GM12865 (cell line): ENCODE measurements at regions not wholly inside any gene's neighbourhood (a gene's known extent, or its start where the extent isn't known, plus 50 kb on each side); places are given as distances from the start of the nearest gene placed in this dataset.

Experiments used
- DNase-seq: peaks from one replicate; pipeline ENCODE4 v3.0.0; 2010; ENCODE audit warnings: low read depth
- H3K4me3 ChIP-seq: 2 replicates; pipeline ENCODE4 v1.5.1; 2011; ENCODE audit warnings: mild to moderate bottlenecking, low read depth, low read length, control low read depth
- TF ChIP-seq, protein P1 (sequence below): IDR thresholded peaks from 2 replicates; pipeline ENCODE4 v1.5.1; 2011; ENCODE audit warnings: low read length, control low read depth, low read depth, inconsistent platforms; ENCODE audit not compliant: insufficient read depth; ENCODE audit errors: missing control alignments

DNA sequence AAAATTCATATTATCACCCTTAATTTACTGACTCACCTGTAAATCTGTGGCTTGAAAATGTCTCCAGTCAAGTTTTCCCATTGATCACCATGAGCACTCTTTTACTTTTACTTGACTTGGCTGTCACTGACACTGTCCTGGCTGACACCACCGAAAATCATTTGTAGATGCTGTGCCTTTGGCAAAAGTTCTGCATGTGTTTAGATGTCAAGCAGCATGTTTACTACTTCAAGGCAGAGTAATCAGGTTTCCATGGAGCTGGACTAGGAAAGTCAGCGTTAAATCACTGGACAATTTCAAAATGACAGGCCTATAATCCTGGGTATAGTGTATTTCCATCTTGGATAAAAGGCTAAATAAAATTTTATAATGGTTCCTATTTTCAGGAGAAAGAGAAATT lies 1530.6 kb upstream of the CDH6 start:
- no peak overlapping the region for H3K4me3 ChIP-seq
- TF ChIP-seq, protein P1, sequence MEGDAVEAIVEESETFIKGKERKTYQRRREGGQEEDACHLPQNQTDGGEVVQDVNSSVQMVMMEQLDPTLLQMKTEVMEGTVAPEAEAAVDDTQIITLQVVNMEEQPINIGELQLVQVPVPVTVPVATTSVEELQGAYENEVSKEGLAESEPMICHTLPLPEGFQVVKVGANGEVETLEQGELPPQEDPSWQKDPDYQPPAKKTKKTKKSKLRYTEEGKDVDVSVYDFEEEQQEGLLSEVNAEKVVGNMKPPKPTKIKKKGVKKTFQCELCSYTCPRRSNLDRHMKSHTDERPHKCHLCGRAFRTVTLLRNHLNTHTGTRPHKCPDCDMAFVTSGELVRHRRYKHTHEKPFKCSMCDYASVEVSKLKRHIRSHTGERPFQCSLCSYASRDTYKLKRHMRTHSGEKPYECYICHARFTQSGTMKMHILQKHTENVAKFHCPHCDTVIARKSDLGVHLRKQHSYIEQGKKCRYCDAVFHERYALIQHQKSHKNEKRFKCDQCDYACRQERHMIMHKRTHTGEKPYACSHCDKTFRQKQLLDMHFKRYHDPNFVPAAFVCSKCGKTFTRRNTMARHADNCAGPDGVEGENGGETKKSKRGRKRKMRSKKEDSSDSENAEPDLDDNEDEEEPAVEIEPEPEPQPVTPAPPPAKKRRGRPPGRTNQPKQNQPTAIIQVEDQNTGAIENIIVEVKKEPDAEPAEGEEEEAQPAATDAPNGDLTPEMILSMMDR: no peak
- DNase-seq: no peak

DNA sequence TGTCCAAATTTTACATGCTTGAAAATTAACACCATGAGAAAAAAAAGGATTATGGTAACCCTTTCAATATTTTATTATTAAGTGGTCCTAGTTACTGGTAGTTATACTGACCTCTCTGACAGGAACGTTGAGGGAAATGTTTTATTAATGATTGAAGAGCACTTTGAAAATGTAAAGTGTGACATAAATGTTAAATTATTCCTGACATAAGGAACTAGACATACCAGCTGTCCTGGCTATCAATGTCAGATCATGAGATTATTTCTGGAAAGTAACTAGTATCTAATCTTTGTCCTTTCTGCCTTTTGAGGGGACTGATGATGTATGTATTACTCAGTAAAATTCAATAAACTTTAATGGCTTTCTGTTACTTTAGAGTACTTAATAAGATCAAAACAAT lies 1538.5 kb upstream of the CDH6 start:
- H3K4me3 ChIP-seq: no peak overlapping the region
- no peak for DNase-seq
- TF ChIP-seq, protein P1: no peak

DNA sequence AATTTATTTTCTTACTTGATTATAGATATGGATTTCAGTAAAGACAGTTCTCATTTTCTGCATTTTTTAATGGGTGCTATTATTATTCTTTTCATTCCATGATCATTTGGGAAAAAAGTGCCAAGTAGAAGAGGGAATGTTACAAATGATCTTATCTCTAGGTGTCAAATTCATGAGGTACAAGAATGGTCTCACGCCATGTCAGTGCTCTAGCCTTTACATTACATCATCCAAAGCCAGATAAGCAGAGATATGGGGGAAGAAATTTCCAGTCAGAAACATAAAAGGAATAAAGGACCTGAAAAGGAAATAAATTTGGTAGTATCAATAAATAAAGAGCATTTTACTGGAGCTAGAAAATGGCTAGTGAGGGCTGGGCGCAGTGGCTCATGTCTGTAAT lies 1544.2 kb upstream of the CDH6 start:
- DNase-seq: no peak
- TF ChIP-seq, protein P1: no peak
- no peak overlapping the region for H3K4me3 ChIP-seq

GRCh38 chr5:29642601-29643000 lies 1550.9 kb upstream of the CDH6 start:
- no peak overlapping the region for H3K4me3 ChIP-seq
- no peak for DNase-seq
- TF ChIP-seq, protein P1: no peak

DNA sequence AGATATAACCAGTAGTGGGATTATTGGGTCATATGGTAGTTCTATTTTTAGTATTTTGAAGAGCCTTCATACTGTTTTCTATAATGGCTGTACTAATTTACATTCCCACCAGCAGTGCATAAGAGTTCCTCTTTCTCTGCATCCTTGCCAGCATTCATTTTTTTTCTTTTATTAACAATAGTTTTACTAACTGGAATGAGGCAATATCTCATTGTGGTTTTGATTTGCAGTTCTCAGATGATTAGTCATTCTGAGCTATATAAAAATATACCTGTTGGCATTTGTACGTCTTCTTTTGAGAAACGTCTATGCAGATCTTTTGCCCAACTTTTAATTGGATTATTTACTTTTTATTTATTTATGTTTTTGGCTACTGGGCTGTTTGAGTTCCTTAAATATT lies 1579.3 kb upstream of the CDH6 start:
- H3K4me3 ChIP-seq: no peak overlapping the region
- DNase-seq: no peak
- TF ChIP-seq, protein P1: no peak

GRCh38 chr5:29588236-29588635 lies 1605.2 kb upstream of the CDH6 start:
- H3K4me3 ChIP-seq: no peak overlapping the region
- TF ChIP-seq, protein P1: no peak
- DNase-seq: no peak

- no peak for DNase-seq
- no peak overlapping the region for H3K4me3 ChIP-seq
- TF ChIP-seq, protein P1: no peak
Observed at GRCh38 chr5:29587832-29588231, 1605.7 kb upstream of the CDH6 start.
